ENCODE measurements at regions not wholly inside any gene's neighbourhood (a gene's known extent, or its start where the extent isn't known, plus 50 kb on each side); places are given as distances from the start of the nearest gene placed in this dataset.
A peak's percentile ranks its signal among the peaks of the same experiment; 100 is the strongest.
"Not testable (repeated sequence)": the region's sequence is repeated elsewhere in the genome, so short reads cannot be mapped to it uniquely, and the experiment has no call there.

GRCh38 chr1:67532452-67533216, 102.4 kb upstream of the SERBP1 start:
- DNase-seq, result no peak

GRCh38 chr1:67534627-67535065, 104.4 kb upstream of the SERBP1 start:
- DNase-seq, result no peak

DNA sequence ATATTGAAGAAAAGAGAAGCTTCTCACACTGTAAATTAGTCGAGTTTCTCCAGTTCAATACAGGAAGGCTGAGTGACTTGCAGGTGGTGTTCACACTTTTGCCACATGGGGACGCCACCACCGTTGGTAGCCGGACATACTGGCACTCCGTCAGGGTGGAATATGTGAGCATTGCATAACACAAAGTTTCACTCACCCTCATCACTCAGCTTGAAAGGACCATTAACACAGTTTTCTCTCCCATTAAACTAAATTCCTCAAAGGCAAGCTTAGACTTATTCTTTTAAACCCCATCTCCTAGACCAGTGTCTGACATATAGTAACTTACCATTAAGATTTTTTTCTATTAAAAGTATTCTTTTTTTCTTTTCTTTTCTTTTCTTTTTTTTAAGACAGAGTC, 105.3 kb upstream of the SERBP1 start:
- DNase-seq, result peak; percentile 67

GRCh38 chr1:67536957-67537666, 106.9 kb upstream of the SERBP1 start:
- no peak for DNase-seq

- DNase-seq, result no peak
Measured at GRCh38 chr1:67537667-67538018, 107.4 kb upstream of the SERBP1 start.

DNA sequence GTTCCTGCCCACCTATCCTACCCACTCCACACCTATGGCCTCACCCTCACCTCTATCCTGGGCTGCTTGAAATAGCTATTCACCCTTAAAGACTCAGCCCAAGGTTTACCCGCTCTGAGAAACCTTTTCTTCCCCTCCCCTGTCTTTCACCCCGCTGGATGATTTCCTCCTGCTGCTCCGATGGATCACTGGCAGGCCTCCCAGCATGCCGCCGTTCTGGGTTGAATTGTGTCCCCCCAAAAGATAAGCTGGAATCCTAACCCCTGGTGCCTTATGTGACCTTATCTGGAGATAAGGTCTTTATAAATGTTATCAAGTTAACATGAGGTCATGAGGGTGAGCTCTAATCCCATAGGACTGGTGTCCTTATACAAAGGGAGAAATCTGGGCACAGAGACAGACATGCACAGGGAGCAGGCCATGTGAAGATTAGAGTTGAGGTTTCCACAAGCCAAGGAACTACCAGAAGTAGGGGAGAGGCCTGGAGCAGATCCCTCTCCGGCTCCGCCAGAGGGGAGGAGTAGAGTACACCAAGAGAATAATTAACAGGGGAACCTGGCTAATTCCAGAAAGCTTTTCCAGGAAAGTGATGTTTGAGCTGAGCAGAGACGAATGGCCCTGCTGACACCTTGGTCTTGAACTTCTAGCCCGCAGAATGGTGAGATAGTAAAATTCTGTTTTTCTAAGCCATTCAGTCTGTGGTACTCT, 110.0 kb upstream of the SERBP1 start:
- DNase-seq, result no peak

GRCh38 chr1:67540733-67541125, 110.5 kb upstream of the SERBP1 start:
- DNase-seq, result no peak

DNA sequence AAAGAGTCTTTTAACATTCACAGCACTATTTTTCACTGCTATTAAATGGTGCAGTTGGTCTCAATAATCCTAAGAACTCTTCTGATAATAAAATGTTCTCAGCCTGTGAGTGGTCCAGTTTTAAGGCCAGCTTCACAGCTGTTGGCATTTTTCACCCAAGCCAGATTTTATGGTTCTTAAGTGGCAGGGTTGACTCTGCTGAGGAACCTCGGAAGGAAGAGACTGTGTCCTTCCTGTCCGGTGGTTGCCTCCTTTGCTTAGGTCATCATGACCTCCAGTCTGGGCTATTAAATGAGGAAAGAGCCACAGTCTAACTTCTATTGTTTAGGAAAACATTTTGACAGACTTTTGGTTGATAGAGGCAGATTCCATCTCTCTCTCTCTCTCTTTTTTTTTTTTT, 112.5 kb upstream of the SERBP1 start:
- no peak for DNase-seq

GRCh38 chr1:67544921-67545320, 114.7 kb upstream of the SERBP1 start:
- DNase-seq, result no peak

- DNase-seq, result no peak
Measured at GRCh38 chr1:67545364-67545763, 115.2 kb upstream of the SERBP1 start.

DNA sequence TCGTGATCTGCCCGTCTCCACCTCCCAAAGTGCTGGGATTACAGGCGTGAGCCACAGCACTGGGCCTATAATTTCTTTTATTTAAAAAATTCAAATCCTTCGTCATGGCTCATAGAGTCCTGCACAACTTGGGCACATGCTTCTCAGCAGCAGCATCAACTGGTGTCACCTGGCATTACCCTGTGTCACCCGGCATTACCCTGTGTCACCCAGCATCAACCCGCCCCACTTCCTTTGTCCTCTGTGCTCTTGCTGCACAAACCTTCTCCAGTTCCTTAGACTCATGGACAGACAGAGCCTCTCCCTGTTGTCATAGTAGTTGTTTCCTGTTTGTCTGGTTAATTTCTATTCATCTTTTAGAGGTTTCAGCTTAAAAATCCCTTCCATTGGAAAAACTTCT, 121.2 kb upstream of the SERBP1 start:
- no peak for DNase-seq

GRCh38 chr1:67552336-67552759, 122.1 kb upstream of the SERBP1 start:
- no peak for DNase-seq

GRCh38 chr1:67554204-67554603, 124.0 kb upstream of the SERBP1 start:
- not testable (repeated sequence) for DNase-seq

- DNase-seq, result no peak
Measured at GRCh38 chr1:67555461-67556296, 125.5 kb upstream of the SERBP1 start.

GRCh38 chr1:67556297-67556900, 126.2 kb upstream of the SERBP1 start:
- no peak for DNase-seq

DNA sequence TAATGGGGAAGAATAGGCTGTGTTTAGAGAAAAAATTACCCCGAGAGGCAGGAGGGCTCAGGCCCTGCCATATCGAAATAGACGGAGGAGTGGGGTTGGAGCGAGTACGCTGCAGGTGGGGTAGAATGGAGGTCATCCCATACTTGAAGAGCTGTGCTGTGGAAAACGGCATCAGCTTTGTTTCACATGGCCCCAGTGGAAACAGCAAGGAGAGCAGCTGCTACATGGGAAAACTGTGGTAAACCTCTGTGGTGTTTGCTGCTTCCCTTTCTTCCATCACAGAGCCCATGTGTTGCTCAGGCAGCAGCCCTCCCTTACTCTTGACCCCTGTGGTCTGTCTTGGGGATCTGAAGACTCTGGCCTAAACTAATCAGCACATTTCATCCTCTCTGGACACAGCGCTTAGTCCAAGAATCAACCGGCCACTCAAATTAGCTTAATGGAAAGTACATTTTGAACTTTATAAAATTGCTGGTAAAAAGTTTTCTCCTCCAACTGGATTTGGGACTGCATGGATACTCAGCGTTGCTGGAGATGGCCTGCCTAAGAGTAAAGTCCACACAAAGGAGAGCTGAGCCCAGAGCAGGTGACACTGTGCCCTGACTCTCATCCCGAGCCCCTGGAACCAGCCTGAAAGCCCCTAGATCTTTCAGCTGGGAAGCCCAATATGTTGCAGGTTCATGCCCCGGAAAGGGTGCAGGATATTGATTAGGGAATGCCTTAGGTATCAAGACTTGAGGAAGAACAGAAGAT, 127.1 kb upstream of the GADD45A start:
- no peak for DNase-seq

- DNase-seq, result no peak
Measured at GRCh38 chr1:67558449-67559193, 126.4 kb upstream of the GADD45A start.

DNA sequence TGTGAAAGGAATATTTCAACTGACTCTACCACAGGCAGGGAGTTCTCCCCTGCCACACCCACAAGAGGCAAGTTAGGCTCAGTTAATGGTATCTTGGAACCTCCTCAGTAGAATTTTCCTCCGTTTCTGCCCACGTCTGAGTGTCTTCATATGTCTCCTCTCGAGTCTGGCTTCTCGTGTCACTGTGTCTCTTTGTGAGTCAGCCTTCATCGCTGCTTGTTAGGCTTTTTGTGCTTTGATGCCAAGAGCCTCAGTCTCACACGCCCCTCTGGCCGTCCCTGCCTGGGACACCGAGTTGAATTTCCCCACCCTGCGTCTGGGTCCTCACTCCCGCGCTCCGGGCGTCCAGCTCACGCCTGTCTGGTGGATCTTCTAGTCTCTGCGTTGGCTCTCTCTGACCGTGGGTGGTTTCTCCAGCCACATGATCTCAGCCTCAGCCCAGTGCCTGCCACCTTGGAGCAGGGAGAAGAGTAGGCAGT, 125.7 kb upstream of the GADD45A start:
- DNase-seq, result no peak

- DNase-seq, result no peak
Measured at GRCh38 chr1:67560580-67561255, 124.3 kb upstream of the GADD45A start.

GRCh38 chr1:67561704-67562113, 123.3 kb upstream of the GADD45A start:
- peak; percentile 85 for DNase-seq

Measured in stimulated activated CD4-positive, alpha-beta T cell treated with anti-CD3 and anti-CD28 coated beads, Interleukin-1b, Interleukin-23, amount 100 ng/mL, for 48 hours (primary cell).